ENCODE measurements at regions not wholly inside any gene's neighbourhood (a gene's known extent, or its start where the extent isn't known, plus 50 kb on each side); places are given as distances from the start of the nearest gene placed in this dataset.

GRCh38 chr2:23311186-23311585, 73.8 kb upstream of the KLHL29 start:
- TF ChIP-seq CTCF (IDR thresholded peaks at IDR 0.05; ENCODE audit: insufficient read depth, low read length, poor library complexity, severe bottlenecking) (no peak), EZH2phosphoT487 (conservative IDR thresholded peaks at IDR 0.05; ENCODE audit: low read length) (no peak)
